ENCODE measurements at regions not wholly inside any gene's neighbourhood (a gene's known extent, or its start where the extent isn't known, plus 50 kb on each side); places are given as distances from the start of the nearest gene placed in this dataset.
"Not testable (repeated sequence)": the region's sequence is repeated elsewhere in the genome, so short reads cannot be mapped to it uniquely, and the experiment has no call there.

DNA sequence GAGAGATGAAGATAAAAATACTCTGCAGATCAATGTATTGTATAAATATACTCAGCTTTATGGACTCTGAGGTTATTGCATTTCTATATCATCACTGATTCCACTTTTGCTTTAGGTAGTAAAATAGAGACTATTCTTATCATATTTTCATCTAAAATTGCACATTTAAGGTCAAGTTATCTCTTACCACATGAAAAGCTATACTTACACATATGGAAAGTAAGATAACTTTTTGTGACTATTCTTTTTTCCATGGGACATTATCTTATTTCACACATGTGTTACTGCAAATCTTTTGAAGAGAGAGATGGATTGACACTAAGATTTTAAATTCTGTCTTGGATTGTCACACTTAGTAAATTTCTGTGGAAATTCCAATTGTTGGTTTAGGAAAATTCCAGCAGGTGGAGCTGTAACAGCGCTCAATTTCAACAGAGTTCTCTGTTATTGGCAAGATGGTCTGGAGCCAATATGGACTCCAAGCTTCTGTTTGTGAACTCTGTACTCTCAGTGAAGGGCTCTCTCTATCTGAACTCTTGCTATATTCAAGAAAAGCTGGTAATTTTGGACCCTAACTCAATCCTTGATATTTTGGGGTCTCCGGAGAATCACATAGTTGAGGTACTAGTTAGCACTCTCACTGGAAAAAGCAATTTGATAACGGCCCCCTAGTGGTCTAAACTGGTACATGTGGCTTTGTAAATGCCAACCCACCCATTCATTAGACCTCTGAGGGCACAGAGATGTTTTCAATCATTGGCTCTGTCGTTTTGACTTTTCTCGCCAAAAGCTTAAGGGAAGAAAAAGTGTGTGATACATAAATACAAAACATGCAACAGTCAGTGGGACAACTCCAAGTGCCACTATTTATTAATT lies 429.7 kb downstream of the ETS1 start:
- DNase-seq (ENCODE audit: low spot score): peak; percentile 78

DNA sequence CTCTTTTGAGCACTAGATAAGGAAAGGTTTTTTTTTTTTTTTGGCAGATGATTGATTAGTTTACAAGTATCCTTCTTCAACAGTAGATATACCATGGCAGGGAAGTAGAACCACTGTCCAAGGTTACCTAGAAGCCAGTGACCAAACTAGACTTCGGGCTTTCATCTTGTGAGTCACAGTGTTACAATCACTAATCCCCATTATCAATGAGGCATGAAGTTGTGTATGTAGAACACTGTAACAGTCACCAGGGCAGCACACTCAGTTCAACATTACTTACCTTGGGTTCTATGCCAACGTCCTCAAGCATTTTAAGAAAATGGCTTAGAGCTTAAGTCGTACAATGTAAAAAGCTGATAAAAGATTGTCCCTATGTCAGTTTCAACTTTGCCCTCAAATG lies 430.9 kb downstream of the ETS1 start:
- DNase-seq (ENCODE audit: low spot score): no peak

DNA sequence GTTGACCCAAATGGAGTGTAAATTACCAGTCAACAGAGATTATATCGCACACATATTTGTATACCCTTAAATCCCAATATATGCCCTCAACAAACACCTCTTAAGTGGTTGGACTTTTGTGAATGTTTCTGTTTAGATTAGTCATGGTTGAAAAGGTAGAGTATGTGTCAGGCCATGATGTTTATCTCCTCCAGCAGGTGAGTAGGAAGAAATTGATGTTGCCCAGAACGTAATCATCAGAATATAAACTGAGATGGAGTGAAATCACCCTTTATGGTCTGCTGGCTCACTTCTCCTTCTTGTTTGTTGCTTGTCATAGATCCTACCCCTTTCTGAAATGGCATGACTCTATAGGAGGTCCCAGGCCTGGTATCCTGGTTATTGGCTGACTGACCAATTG lies 431.8 kb downstream of the ETS1 start:
- DNase-seq (ENCODE audit: low spot score): no peak

DNA sequence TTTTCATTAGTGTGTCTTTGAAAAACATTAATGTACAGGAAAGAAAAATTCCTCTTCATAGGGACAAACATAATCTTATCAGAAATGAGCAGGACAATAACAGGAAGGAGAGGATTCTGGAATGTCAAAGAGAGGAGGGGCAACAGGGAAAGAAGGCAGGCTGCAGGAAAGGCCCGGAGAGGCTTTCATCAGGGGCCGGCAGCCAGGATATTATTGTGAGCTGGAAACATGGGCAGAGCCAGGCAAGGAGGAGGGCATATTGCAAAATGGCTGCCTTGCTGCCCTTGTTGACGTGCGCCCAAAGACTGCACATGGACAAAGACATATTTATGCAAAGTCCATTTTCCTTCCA lies 433.7 kb downstream of the ETS1 start:
- no peak for DNase-seq (ENCODE audit: low spot score)

DNA sequence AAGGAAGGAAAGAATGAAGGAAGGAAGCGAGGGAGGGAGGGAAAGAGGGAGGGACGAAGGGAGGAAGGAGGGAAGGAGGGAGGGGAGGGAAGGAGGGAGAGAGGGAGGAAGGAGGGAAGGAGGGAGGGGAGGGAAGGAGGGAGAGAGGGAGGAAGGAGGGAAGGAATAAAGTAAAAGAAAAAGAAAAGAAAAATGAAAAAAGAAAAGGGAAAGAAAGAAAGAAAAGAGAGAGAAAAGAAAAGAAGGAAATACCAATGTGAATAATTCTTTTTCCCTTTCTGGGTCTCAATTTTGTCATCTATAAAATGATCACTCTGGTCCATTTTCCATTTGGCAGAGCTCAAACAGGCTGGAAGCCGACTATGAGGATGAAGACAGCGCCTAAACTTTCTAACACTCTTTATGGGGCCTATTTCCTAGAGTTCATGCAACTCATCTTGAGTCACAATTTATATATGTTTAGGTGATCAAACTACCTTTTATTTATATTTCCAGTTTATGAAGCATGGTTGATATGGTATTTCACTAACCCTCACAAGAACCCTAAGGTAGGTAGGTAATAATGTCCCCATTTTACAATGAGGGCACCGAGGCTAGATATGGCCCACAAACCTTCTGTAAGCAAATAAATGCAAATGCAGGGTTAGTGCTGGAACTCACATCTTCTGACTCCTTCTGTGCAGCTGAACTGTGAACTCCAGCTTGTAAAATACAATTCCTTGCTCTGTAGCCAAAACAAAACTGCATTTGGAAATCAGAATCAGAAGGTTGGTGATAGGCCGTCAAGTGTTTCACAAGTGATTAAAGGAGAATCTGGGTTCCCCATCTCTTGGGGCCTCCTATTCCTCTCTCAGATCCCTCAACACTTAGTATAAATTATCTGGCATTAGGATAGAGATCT lies 434.3 kb downstream of the ETS1 start:
- DNase-seq (ENCODE audit: low spot score): no peak

DNA sequence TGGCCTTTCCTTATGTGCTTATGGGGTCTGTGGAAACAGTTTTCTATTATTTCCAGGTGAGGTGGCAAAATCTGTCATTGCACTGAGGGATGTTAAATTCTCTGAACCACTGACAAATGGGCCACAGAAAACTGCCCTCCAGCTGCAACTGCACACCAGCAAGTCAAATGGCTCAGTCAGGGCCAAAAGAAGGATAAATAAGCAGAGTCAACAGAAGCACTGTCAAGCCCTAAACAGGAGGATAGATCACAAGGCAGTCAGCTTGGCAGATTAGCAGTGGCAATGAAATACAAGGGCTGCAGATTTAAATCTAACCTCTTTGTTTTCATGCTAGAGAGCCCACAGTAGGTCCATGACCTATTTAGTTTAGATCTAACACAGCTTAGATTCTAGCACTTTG lies 435.6 kb downstream of the ETS1 start:
- DNase-seq (ENCODE audit: low spot score): no peak

DNA sequence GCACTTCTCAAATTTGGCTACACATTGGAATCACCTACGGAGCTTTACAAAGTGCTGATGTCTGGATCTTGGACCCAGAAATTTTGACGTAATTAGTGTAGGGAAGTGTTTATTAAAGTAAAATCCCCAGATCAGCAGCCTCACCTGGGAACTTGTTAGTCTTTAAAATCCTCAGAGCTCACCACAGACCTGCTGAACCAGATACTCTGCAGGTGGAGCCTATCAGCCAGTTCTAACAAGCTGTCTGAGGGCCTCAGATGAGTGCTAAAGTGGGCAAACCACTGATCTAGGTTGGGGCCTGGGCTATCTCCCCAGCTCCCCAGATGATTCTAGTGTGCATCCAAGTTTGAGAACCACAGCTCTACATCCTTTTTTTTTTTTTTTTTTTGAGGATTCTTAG lies 436.0 kb downstream of the ETS1 start:
- DNase-seq (ENCODE audit: low spot score): no peak

DNA sequence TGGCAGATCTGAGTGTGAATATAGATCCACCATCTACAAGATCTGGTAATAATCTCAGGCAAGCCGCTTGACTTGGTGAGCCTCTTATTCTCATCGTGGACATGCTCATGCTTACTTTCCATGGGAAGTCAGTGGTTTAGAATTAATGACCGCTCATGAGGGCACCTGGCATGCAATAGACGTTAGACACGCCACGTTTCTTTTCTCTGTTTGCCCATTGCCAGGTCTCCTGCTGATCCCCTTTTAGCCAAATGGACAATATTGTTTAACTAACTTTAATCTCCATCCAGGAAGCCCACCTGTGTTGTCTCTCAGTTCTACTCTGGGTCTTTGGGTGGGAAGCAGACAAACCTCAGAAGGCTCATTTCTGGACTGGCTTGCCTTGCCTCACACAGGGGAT lies 439.1 kb downstream of the ETS1 start:
- DNase-seq (ENCODE audit: low spot score): no peak

DNA sequence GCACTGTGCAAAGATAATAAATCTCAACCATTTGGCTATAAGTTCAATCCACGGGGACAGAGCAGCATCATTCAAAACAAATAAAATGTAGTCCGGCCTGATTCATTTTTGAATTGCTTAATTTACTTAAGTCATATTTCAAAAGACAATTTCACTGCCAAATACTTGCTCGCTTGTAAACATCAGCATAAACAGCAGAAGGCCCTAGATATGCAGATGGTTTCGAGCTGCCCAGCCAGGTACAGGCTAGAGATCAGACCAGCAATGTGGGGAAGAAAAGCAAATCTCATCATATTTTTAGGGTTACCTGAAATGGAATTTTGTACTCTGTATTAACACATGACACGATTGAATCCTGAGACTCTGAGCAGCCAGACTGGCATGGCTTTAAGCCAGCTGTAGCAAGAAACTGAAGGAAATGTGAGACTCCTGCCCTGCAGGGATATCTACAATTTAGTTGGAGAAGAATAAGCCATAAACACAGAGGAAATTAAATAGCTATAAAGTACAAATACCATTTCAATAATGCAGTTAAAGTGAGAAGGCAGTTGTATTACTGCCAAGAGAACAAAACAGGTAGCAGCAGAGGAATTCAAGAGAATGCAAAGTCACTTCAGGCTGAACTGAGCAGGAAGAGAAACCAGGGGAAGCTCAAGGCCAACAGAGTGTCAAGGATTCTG lies 440.3 kb downstream of the ETS1 start:
- no peak for DNase-seq (ENCODE audit: low spot score)

DNA sequence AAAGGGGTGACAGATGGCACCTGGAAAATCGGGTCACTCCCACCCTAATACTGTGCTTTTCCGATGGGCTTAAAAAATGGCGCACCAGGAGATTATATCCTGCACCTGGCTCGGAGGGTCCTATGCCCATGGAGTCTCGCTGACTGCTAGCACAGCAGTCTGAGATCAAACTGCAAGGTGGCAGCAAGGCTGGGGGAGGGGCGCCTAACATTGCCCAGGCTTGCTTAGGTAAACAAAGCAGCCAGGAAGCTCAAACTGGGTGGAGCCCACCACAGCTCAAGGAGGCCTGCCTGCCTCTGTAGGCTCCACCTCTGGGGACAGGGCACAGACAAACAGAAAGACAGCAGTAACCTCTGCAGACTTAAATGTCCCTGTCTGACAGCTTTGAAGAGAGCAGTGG lies 447.1 kb downstream of the ETS1 start:
- DNase-seq (ENCODE audit: low spot score): not testable (repeated sequence)

DNA sequence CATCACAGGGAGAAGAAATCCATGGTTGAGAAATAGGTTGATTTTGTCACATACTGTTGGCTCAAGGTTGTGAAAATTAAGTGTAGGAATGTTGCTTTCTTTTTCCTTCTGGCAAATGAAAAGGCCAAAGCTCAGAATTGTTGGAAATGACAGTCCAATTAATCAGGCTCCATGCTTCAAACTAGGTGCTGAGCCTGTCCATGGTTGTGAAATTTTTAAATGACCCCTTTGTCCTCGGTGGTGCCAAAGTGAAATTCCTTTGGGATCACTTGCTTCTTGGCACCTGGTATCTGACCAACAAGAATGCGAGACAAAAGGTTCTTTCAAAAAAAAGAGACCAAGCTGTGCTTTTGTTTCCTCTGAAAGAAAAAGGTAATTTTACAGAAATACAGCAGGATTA lies 451.9 kb downstream of the ETS1 start:
- DNase-seq (ENCODE audit: low spot score): no peak

DNA sequence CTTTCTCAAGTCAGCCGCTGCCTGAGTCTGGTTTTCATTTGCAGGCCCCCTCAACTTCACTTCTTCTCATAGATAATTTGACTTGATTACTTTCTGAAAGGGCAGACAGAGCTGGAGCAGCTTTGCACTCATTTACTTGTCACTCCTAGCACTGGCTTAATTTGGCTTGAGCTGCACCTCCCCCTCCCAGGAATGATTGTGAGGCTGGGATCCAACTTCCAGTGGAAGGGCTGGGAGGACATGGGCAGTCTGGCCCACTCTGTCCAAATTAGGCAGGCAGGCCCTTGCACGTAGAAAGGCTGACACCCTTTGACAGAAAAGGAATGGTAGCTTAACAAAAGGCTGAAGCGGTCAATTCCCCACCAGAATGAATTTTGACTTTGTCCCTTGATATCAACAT lies 453.9 kb downstream of the ETS1 start:
- no peak for DNase-seq (ENCODE audit: low spot score)

DNA sequence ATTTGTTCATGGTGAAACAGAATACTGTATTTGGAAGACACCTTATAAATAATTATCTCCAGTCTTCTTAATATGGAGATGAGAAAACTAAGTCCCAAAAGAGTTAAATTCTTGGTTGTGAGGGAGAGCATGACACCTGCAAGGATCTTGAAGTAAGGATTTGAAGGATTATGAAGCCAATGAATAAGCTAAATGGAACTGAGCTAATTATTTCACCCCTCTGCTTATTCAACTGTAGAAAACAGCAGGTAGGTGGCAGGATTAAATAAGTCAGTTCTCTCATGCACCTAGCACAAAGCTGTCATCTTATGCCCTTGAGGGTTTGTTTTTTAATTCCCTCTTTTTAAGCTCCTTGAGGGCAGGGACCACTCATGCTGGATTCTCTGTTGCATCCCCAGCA lies 457.3 kb downstream of the ETS1 start:
- DNase-seq (ENCODE audit: low spot score): no peak

DNA sequence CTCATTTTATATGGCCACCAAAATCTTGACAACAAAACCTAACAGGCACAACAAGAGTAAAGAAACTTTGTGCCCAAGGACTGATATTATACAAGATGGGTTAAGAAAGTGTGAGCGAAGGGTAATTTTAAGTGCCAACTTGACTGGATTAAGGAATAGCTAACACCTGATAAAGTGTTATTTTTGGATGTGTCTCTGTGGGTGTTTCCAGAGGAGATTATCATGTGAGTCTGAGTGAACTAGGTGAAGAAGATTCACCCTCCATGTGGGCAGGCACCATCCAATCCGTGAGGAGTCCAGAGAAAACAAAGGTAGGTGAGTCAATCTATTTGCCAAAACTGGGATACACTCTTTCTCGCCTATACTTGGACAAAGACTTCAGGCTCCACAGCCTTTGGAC lies 461.6 kb downstream of the ETS1 start:
- DNase-seq (ENCODE audit: low spot score): no peak

DNA sequence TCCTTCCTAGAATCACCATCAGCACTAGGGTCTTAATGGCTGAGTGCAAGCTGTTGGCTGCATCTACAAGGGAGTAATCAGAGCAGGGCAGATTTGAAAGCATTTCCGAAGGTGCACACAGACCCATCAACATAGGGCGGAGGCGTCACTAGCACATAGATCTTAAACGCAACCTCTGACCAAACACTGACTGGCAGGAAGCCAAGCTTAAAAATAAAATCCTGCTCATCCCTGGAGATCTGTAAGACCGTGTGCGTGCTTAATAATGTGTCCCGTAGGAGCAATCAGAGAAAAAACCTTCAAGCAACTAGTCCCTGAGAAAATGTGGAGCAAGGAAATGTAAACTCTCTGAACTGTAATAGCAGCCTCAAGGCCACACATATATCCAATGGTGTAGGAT lies 470.5 kb downstream of the ETS1 start:
- no peak for DNase-seq (ENCODE audit: low spot score)

DNA sequence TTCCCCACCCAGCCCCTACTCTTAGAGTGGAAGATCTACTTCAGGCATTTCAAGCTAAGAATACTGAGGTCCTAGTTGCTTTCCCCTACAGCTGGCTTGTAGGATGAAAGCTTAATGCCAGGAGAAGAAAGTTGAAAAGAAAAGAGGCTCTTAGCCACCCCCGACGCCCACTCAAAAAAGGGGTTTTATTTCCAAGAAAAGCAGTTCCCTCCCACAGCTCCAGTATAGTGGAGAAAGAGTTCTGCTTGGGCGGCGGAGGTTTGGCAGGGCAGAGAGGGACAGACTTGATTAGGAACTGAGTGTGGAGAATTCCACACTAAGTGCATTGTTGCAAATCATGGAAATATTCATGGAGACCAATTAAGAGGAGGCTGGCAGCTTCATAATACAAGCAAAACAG lies 470.9 kb downstream of the ETS1 start:
- no peak for DNase-seq (ENCODE audit: low spot score)

DNA sequence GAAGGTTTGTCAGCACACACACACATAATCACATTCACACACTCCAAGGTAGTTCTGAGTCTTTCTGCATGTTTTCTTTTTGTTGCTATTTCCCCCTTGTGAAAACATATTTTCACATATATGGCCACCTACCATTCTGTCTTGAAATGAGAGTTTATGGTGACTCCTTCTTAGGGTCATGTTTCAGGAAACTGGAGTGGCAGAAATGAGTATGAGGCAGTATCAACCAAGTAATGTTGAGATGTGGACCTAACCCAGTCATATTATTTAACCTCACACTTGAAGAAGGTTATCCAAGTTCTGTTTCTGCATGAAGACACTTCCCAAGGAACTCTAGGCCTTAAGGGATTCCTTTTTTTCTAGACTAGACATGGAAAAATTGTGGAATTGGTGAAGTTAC lies 481.4 kb downstream of the ETS1 start:
- no peak for DNase-seq (ENCODE audit: low spot score)

DNA sequence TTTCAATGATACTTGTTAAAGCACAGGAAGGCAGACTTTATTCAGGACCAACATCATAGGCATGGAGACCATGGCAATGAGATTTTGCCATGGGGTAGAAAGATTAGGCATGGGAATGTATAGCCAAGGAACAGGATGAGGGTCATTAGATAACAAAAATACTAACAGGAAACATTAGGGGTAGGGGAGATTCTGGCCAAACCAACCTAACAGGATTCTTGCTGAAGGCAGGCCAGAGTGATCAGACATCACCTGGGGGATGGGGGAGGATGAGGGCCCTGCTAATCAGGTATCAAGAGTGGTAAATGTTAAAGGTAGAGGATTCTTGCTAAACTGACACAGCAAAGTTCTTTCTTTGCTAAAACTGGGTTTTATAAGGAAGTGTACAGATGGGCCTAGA lies 481.8 kb downstream of the ETS1 start:
- no peak for DNase-seq (ENCODE audit: low spot score)

DNA sequence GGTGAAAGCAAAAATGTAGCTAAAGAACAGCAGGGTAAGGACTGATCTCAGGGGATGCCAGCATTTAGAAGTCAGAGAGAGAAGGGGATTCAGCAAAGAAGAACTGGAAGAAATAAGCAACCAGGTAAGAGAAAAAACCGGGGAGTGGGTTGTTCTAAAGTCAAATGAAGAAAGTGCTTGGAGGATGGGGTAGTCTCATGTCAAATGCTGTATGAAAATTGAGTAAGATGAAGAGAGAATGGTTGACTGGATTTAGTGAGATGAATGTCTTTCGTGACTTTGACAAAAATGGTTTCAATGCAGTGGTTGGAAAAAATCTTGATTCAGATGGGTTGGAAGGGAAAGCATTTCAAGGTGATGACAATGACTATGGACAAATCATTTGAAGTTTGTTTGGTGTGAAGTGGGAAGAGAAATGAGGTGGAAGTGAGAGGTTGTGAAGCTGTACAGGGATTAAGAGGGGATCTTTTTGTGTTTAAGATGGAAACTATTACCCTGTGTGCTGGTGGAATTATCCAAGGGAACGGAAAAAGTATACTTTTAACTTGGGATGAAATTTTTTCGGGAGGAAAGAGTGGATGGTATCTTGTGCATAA lies 484.0 kb downstream of the ETS1 start:
- no peak for DNase-seq (ENCODE audit: low spot score)

DNA sequence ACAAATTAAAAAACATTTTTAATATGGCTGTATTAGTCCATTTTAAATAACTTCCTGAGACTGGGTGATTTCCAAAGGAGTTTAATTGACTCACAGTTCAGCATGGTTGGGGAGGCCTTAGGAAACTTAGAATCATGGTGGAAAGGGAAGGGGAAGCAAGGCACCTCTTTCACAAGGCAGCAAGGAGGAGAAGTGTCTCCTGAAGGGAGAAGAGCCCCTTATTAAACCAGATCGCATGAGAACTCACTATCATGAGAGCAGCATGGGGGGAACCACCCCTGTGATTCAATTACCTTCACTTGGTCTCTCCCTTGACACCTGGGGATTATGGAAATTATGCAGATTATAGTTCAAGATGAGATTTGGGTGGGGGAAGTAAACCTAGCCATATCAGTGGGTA lies 488.6 kb downstream of the ETS1 start:
- no peak for DNase-seq (ENCODE audit: low spot score)

DNA sequence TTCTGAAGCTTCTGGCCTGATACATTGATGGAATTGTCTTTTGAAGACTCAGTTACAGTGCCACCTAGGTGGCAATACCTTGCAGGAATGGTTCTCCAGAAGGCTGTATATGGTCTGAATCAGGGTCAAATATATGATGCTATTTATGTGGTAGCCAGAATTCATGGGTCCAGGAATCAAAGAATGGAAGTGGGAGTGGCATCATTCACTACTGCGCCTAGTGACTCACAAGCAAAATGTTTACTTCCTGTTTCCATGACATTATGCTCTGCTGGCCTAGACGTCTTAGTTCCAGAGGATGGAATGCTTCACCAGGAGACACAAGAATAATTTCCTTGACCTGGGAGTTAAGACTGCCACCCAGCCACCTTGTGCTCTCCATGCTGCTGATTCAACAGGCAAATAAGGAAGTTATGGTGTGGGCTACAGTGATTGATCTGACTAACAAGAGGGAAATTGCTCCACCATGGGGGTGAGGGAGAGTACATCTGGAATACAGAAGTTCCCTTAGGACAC lies 491.8 kb downstream of the ETS1 start:
- DNase-seq (ENCODE audit: low spot score): peak; percentile 24

DNA sequence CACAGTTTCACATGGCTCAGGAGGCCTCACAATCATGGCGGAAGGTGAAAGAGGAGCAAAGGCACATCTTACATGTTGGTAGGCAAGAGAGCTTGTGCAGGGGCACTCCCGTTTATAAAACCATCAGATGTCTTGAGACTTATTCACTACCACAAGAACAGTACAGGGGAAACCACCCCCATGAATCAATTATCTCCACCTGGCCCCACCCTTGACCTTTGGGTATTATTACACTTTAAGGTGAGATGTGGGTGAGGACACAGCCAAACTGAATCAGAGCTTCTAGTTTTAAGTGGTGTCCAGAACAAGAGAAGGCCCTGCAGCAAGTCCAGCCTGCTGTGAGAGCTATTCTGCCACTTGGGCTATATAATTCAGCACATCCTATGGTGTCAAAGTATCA lies 493.7 kb downstream of the ETS1 start:
- DNase-seq (ENCODE audit: low spot score): no peak

Data from RKO (cell line).